ENCODE measurements at regions not wholly inside any gene's neighbourhood (a gene's known extent, or its start where the extent isn't known, plus 50 kb on each side); places are given as distances from the start of the nearest gene placed in this dataset.

DNA sequence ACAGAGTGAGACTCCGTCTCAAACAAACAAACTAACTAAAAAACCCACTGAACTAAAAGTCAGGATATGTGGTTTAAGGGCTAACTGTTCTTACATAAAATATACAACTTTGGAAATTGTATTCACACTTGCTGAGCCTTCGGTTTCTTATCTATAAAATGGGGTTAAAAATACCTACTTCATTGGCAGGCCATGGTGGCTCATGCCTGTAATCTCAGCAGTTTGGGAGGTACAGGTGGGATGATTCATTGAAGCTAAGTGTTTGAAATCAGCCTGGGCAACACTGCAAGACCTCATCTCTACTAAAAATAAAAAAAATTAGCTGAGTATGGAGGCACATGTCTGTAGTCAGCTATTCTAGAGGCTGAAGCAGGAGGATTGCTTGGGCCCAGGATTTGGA lies 115.4 kb upstream of the KLF6 start:
- no peak overlapping the region for H3K4me3 ChIP-seq (ENCODE audit: insufficient read depth, low read depth, low read length)
- H3K9ac ChIP-seq (ENCODE audit: low read length): no peak overlapping the region
- no peaks in the 10 kb centered on the region for H3K9me3 ChIP-seq (ENCODE audit: insufficient read depth, low read depth, low read length)
- Mint-ChIP-seq H3K27ac (ENCODE audit: unreplicated experiment) (no peak overlapping the region), H3K36me3 (ENCODE audit: low read depth, unreplicated experiment) (peaks cover 2% of the 10 kb centered on the region), H3K4me3 (ENCODE audit: unreplicated experiment) (no peak overlapping the region), H3K9me3 (ENCODE audit: unreplicated experiment) (peaks cover 4% of the 10 kb centered on the region), H3K4me1 (ENCODE audit: low read depth, unreplicated experiment) (peaks cover 28% of the 10 kb centered on the region), H3K27me3 (ENCODE audit: low read depth, unreplicated experiment) (no peaks in the 10 kb centered on the region)
- H4K20me1 ChIP-seq (ENCODE audit: insufficient read depth, low read length): no peaks in the 10 kb centered on the region
- TF ChIP-seq CTCF (IDR thresholded peaks at IDR 0.05; ENCODE audit: insufficient read depth, low read depth, low read length) (no peak), EZH2 (IDR thresholded peaks at IDR 0.05; ENCODE audit: insufficient read depth, low read length) (no peak)
- H3K27me3 ChIP-seq (ENCODE audit: insufficient read depth, low read length): no peaks in the 10 kb centered on the region
- no peaks in the 10 kb centered on the region for H3K79me2 ChIP-seq (ENCODE audit: insufficient read depth, low read length)
- DNase-seq (ENCODE audit: low read depth) (peak; percentile 14), FAIRE-seq (no peak)
- peaks cover 16% of the 10 kb centered on the region for H3K4me1 ChIP-seq (ENCODE audit: insufficient read depth, low read length)
- no peak overlapping the region for H2AFZ ChIP-seq (ENCODE audit: low read depth, low read length)
- no peak overlapping the region for H3K4me2 ChIP-seq (ENCODE audit: low read length)
- H3K27ac ChIP-seq (ENCODE audit: low read depth, low read length): no peak overlapping the region
- no peaks in the 10 kb centered on the region for H3K36me3 ChIP-seq (ENCODE audit: insufficient read depth, low read length)

GRCh38 chr10:3898821-3899220 lies 113.8 kb upstream of the KLF6 start:
- Histone ChIP-seq H3K9ac (ENCODE audit: low read length) (no peak overlapping the region), H3K27ac (ENCODE audit: low read depth, low read length) (no peak overlapping the region), H3K4me2 (ENCODE audit: low read length) (no peak overlapping the region), H4K20me1 (ENCODE audit: insufficient read depth, low read length) (no peaks in the 10 kb centered on the region), H3K27me3 (ENCODE audit: insufficient read depth, low read length) (no peaks in the 10 kb centered on the region), H3K79me2 (ENCODE audit: insufficient read depth, low read length) (no peaks in the 10 kb centered on the region), H3K4me1 (ENCODE audit: insufficient read depth, low read length) (peaks cover 16% of the 10 kb centered on the region), H3K9me3 (ENCODE audit: insufficient read depth, low read depth, low read length) (no peaks in the 10 kb centered on the region), H3K4me3 (ENCODE audit: insufficient read depth, low read depth, low read length) (no peak overlapping the region), H3K36me3 (ENCODE audit: insufficient read depth, low read length) (no peaks in the 10 kb centered on the region), H2AFZ (ENCODE audit: low read depth, low read length) (no peak overlapping the region)
- Mint-ChIP-seq H3K36me3 (ENCODE audit: low read depth, unreplicated experiment) (no peaks in the 10 kb centered on the region), H3K27ac (ENCODE audit: unreplicated experiment) (no peak overlapping the region), H3K27me3 (ENCODE audit: low read depth, unreplicated experiment) (no peaks in the 10 kb centered on the region), H3K4me3 (ENCODE audit: unreplicated experiment) (no peak overlapping the region), H3K4me1 (ENCODE audit: low read depth, unreplicated experiment) (peaks cover 38% of the 10 kb centered on the region), H3K9me3 (ENCODE audit: unreplicated experiment) (peaks cover 4% of the 10 kb centered on the region)
- no peak for FAIRE-seq
- no peak for DNase-seq (ENCODE audit: low read depth)
- TF ChIP-seq CTCF (IDR thresholded peaks at IDR 0.05; ENCODE audit: insufficient read depth, low read depth, low read length) (no peak), EZH2 (IDR thresholded peaks at IDR 0.05; ENCODE audit: insufficient read depth, low read length) (no peak)

DNA sequence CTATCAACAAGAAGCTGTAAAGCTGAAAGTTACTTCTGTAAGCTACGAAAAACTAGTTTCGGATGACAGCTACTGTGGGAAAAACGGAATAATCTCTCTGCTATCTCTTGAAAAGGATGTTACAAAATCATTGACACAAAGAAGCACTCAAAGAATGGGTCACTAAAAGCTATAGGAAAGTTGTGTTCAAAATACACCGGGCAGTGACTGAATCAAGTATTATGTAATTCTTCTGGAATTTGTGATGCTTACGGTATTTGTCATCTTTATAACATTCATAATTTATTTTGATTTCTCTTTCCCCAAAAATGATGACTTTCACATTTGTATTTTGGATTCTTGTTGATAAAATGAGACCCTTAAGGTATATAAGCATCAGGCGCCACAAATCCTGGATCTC lies 112.1 kb upstream of the KLF6 start:
- peak; percentile 70 for DNase-seq (ENCODE audit: low read depth)
- peak overlapping the region; percentile 55 for H3K4me2 ChIP-seq (ENCODE audit: low read length)
- no peaks in the 10 kb centered on the region for H3K27me3 ChIP-seq (ENCODE audit: insufficient read depth, low read length)
- H3K27ac ChIP-seq (ENCODE audit: low read depth, low read length): peak overlapping the region; percentile 77
- H3K79me2 ChIP-seq (ENCODE audit: insufficient read depth, low read length): no peaks in the 10 kb centered on the region
- peak overlapping the region; percentile 53 for H3K9ac ChIP-seq (ENCODE audit: low read length)
- H3K4me1 Mint-ChIP-seq (ENCODE audit: low read depth, unreplicated experiment): peaks cover 40% of the 10 kb centered on the region
- no peak overlapping the region for H2AFZ ChIP-seq (ENCODE audit: low read depth, low read length)
- peak; percentile 81 for FAIRE-seq
- no peaks in the 10 kb centered on the region for H3K36me3 ChIP-seq (ENCODE audit: insufficient read depth, low read length)
- no peak overlapping the region for H3K4me3 ChIP-seq (ENCODE audit: insufficient read depth, low read depth, low read length)
- peak overlapping the region; percentile 70 for H3K27ac Mint-ChIP-seq (ENCODE audit: unreplicated experiment)
- H4K20me1 ChIP-seq (ENCODE audit: insufficient read depth, low read length): no peaks in the 10 kb centered on the region
- peaks cover 11% of the 10 kb centered on the region for H3K4me1 ChIP-seq (ENCODE audit: insufficient read depth, low read length)
- no peaks in the 10 kb centered on the region for H3K27me3 Mint-ChIP-seq (ENCODE audit: low read depth, unreplicated experiment)
- H3K36me3 Mint-ChIP-seq (ENCODE audit: low read depth, unreplicated experiment): no peaks in the 10 kb centered on the region
- H3K9me3 Mint-ChIP-seq (ENCODE audit: unreplicated experiment): peaks cover 5% of the 10 kb centered on the region
- TF ChIP-seq EZH2 (IDR thresholded peaks at IDR 0.05; ENCODE audit: insufficient read depth, low read length) (no peak), CTCF (IDR thresholded peaks at IDR 0.05; ENCODE audit: insufficient read depth, low read depth, low read length) (no peak)
- no peak overlapping the region for H3K4me3 Mint-ChIP-seq (ENCODE audit: unreplicated experiment)
- H3K9me3 ChIP-seq (ENCODE audit: insufficient read depth, low read depth, low read length): no peaks in the 10 kb centered on the region
